Skeletal muscle tissue (tissue), 3 donors: ENCODE measurements at regions not wholly inside any gene's neighbourhood (a gene's known extent, or its start where the extent isn't known, plus 50 kb on each side); places are given as distances from the start of the nearest gene placed in this dataset.
"Not testable (repeated sequence)": the region's sequence is repeated elsewhere in the genome, so short reads cannot be mapped to it uniquely, and the experiment has no call there.

Experiments
- H3K27ac ChIP-seq: one replicate; pipeline ENCODE4 v1.7.0; 2013; ENCODE audit warnings: mild to moderate bottlenecking, low read depth, low read length, inconsistent platforms
- H3K27me3 ChIP-seq, 3 donors: one replicate each; pipeline ENCODE4 v1.7.0; 2013; ENCODE audit warnings: low read length in 3 of 3; ENCODE audit not compliant: control insufficient read depth in 3 of 3, insufficient read depth in 3 of 3
- H3K36me3 ChIP-seq, 3 donors: one replicate each; pipeline ENCODE4 v1.7.0; 2013; ENCODE audit warnings: low read length in 3 of 3; ENCODE audit not compliant: control insufficient read depth in 3 of 3, insufficient read depth in 3 of 3
- H3K4me1 ChIP-seq, 3 donors: one replicate each; pipeline ENCODE4 v1.7.0; 2013; ENCODE audit warnings: low read length in 3 of 3, mild to moderate bottlenecking in 3 of 3; ENCODE audit not compliant: control insufficient read depth in 3 of 3, insufficient read depth in 3 of 3
- H3K4me3 ChIP-seq, 3 donors: one replicate each; pipeline ENCODE4 v1.7.0; 2013; ENCODE audit warnings: low read length in 3 of 3
- H3K9ac ChIP-seq, 3 donors: one replicate each; pipeline ENCODE4 v1.7.0; 2013; ENCODE audit warnings: low read length in 3 of 3, mild to moderate bottlenecking in 3 of 3, moderate library complexity in 2 of 3, low read depth in 1 of 3
- H3K9me3 ChIP-seq, 3 donors: one replicate each; pipeline ENCODE4 v1.7.0; 2013; ENCODE audit warnings: low read length in 3 of 3; ENCODE audit not compliant: control insufficient read depth in 3 of 3
- donor health status: Osteomylitis.

DNA sequence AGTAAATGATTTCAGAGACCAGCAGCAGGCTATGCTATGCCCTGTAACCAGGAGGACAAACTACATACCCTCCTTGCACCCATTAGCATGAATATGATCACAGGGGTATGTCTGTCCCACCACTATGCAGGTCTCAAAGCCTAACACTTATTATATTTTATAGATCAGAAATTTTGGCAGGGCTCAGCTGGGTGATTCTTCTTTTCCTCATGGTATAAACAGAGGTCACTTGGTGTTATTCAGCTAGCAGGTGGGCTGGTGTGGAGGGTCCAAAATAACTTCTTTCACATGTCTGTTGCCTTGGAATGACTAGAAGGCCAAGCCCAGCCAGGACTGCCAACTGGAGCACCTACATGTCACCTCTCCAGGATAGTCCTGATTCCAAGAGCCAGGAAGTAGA lies 252.9 kb downstream of the ARHGAP12 start:
- peaks cover 0 to 3% (median 0%) of the 10 kb centered on the region in 3 donors for H3K36me3 ChIP-seq
- H3K27me3 ChIP-seq = no peaks in the 10 kb centered on the region
- H3K9ac ChIP-seq = no peak overlapping the region
- H3K4me3 ChIP-seq = no peak overlapping the region
- H3K4me1 ChIP-seq = peaks cover 19 to 29% (median 23%) of the 10 kb centered on the region in 3 donors
- no peak overlapping the region for H3K27ac ChIP-seq
- peaks cover 5 to 9% (median 6%) of the 10 kb centered on the region in 3 donors for H3K9me3 ChIP-seq

DNA sequence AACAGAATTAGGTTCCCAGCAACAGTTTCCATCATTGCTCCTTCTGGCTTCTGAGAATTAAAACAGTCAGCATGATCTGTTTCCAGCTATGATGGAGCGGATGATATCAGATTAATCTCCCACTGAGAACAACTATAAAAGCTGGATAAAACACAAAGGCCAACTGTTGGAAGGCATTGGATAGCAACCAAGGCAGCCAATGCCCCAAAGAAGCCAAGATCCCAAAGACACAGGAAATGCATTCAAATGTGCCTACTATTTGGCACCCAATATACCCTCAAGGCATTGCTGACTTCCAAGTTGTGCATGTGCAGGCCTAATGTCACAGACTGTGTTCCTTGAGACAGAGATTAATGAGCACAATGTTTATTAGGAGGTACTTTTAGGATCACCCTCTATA lies 259.3 kb downstream of the ARHGAP12 start:
- Histone ChIP-seq H3K9ac (no peak overlapping the region), H3K9me3 (peaks cover 0 to 2% (median 0%) of the 10 kb centered on the region in 3 donors), H3K27ac (no peak overlapping the region), H3K36me3 (no peaks in the 10 kb centered on the region), H3K27me3 (no peaks in the 10 kb centered on the region), H3K4me3 (no peak overlapping the region), H3K4me1 (peaks cover 0 to 3% (median 0%) of the 10 kb centered on the region in 3 donors)

DNA sequence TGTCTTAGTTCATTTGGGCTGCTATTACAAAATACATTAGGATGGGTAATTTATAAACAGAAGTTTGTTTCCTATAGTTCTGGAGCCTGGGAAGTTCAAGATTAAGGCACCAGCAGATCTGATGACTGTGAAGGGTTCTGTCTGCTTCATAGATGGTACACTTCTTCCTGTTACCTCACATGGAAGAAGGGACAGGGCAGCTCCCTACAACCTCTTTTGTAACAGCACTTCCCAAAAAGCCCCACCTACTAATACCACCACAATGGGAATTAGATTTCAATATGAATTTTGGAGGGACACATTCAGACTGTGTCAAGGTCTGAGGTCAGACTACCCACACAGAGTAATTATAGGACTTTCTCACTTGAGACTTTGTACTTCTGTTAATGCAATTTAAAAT lies 260.3 kb downstream of the ARHGAP12 start:
- Histone ChIP-seq H3K9me3 (peaks cover 0 to 2% (median 0%) of the 10 kb centered on the region in 3 donors), H3K4me3 (no peak overlapping the region), H3K9ac (no peak overlapping the region), H3K27me3 (no peaks in the 10 kb centered on the region), H3K27ac (no peak overlapping the region), H3K4me1 (peaks cover 0 to 3% (median 0%) of the 10 kb centered on the region in 3 donors), H3K36me3 (no peaks in the 10 kb centered on the region)

DNA sequence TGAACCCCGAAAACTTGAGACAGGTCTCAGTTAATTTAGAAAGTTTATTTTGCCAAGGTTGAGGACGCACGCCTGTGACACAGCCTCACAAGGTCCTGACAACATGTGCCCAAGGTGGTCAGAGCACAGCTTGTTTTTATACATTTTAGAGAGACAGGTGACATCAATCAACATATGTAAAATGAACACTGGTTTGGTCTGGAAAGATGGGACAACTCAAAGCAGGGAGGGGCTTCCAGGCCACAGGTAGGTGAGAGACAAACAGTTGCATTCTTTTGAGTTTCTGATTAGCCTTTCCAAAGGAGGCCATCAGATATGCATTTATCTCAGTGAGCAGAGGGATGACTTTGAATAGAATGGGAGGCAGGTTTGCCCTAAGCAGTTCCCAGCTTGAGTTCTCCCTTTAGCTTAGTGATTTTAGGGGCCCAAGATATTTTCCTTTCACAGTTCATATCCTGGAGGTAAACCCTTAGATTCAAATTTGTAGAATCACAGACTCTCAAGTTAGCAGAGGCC lies 262.8 kb downstream of the ARHGAP12 start:
- H3K36me3 ChIP-seq, H3K27me3 ChIP-seq, H3K27ac ChIP-seq, H3K9me3 ChIP-seq, H3K4me3 ChIP-seq, H3K9ac ChIP-seq, H3K4me1 ChIP-seq: not testable (repeated sequence)

DNA sequence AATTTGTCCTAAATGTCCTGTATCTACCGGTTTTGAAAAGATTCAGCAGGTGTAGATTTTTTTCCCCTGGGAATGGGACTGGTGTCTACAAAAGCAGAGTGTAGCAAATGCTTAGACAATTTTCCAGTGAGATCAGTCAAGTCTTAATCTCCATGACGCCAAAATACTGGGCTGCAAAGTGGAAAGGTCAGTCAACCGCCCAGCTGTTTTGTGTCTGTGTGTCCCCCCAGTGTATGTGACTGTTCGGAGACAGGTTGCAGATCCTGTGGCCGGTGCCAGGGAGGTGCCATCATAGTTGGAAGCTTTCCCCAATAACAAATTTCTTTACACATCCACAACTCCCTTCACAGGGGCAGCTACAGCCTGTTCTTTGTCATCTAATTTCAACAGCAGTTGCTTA lies 263.8 kb downstream of the ARHGAP12 start:
- H3K9me3 ChIP-seq = no peaks in the 10 kb centered on the region
- H3K27ac ChIP-seq = no peak overlapping the region
- H3K36me3 ChIP-seq = no peaks in the 10 kb centered on the region
- H3K27me3 ChIP-seq = no peaks in the 10 kb centered on the region
- peaks cover 0 to 2% (median 0%) of the 10 kb centered on the region in 3 donors for H3K4me1 ChIP-seq
- no peak overlapping the region for H3K4me3 ChIP-seq
- no peak overlapping the region for H3K9ac ChIP-seq

DNA sequence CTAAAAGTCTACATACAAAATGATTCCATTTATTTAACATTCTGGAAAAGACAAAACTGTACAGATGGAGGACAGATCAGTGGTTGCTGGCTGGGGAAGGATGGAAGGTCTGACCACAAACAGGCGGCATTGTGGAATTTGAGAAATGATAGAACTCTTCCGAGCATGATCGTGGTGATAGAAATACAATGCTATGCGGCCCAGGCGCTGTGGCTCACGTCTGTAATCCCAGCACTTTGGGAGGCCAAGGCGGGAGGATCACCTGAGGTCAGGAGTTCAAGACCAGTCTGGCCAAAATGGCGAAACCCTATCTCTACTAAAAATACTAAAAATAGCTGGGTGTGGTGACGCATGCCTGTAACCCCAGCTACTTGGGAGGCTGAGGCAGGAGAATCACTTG lies 264.6 kb downstream of the ARHGAP12 start:
- not testable (repeated sequence) for H3K27me3 ChIP-seq, H3K4me3 ChIP-seq, H3K9me3 ChIP-seq, H3K9ac ChIP-seq, H3K36me3 ChIP-seq, H3K27ac ChIP-seq, H3K4me1 ChIP-seq

DNA sequence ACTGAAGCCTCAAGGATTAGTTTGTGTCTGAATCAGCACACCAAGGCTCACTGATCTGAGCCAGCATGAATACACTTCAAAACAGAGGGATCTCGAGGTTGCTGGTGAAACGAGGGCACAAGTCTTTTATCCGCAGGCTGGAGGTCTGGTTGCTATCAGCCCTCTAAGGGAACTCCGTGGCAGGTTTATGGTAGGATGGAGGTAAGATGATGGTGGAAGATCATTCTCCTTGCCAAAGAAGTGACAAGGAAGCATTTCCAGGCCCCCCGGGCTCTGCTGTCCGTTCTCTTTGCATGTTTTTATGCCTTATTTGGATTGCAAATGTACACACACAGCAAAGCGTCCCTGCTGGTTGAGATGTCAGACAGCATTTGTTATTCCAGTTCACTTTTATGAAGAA lies 268.3 kb downstream of the ARHGAP12 start:
- Histone ChIP-seq H3K4me1 (no peaks in the 10 kb centered on the region), H3K9ac (no peak overlapping the region), H3K4me3 (no peak overlapping the region), H3K27ac (no peak overlapping the region), H3K27me3 (no peaks in the 10 kb centered on the region), H3K36me3 (no peaks in the 10 kb centered on the region), H3K9me3 (no peaks in the 10 kb centered on the region)

DNA sequence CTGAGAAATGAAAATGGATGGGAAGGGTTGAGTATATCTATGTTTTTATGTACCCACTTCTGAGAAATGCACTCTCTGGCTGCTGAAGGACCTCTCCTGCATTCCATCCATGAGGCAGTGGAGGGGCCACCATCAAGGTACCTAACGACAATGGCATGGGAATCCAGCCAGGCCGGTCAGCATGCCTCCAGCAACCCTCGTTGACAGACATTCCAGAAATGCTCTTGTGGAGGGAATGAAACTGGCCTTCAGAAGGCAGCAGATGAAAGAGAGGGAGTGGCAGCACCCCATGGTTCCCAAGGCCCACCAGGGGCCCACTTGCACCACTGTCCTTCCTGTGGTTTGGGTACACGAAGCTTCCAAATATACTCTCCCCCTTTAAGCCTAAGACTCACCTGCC lies 269.0 kb downstream of the ARHGAP12 start:
- H3K36me3 ChIP-seq = no peaks in the 10 kb centered on the region
- no peaks in the 10 kb centered on the region for H3K27me3 ChIP-seq
- no peak overlapping the region for H3K27ac ChIP-seq
- H3K4me3 ChIP-seq = no peak overlapping the region
- no peaks in the 10 kb centered on the region for H3K4me1 ChIP-seq
- H3K9me3 ChIP-seq = no peaks in the 10 kb centered on the region
- no peak overlapping the region for H3K9ac ChIP-seq

DNA sequence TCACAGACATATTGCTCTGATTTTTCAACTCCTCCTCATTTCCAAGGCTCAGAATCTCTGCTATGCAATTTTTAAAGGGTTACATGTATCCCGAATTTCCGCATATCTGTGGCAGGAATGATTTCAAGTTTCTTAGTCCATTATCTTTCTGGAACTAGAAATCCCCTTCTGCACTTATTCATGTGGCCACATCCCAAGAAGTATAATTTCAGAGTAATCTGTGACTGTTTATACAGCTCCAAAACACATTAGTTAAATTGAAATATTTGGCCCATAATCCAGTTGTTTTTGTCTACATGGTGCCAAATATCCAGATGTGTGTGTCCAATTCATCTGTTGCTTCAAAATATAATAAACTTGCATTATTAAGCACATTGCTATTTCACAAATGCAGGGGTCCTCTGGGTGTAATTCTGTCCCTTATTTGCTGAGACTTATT lies 271.2 kb downstream of the ARHGAP12 start:
- Histone ChIP-seq H3K27me3 (no peaks in the 10 kb centered on the region), H3K9ac (no peak overlapping the region), H3K4me3 (no peak overlapping the region), H3K36me3 (no peaks in the 10 kb centered on the region), H3K27ac (peak overlapping the region; percentile 39), H3K4me1 (no peaks in the 10 kb centered on the region), H3K9me3 (no peaks in the 10 kb centered on the region)

DNA sequence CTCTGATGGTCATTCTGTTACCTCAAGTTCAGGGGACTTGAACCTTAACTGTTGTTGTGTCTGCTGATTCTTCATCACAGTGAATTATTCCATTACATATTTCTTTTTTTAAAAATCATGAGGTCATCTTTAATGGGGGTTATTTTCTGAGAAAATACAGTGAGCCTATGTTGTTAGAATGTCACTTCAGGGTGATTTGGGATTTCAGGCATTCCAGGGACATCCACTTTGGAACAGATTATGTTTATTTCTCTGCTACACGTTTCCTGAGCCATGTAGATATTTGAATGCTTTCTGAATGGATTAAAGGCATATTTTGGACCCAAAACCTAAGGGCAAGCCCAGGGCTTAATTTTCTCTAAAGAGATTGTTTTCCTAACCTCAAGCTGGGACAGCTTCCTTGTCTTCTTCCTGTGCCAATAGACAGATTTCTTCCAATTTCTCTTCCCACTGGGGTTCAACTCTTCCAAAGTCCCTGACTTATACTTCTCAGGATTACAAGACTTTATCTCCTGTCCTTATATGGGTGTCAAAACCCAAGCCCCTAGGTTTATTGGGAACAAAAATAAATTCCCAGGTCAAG lies 271.7 kb downstream of the ARHGAP12 start:
- H3K4me3 ChIP-seq = no peak overlapping the region
- H3K9ac ChIP-seq = no peak overlapping the region
- peak overlapping the region; percentile 39 for H3K27ac ChIP-seq
- no peaks in the 10 kb centered on the region for H3K36me3 ChIP-seq
- H3K4me1 ChIP-seq = no peaks in the 10 kb centered on the region
- H3K9me3 ChIP-seq = no peaks in the 10 kb centered on the region
- H3K27me3 ChIP-seq = no peaks in the 10 kb centered on the region
